GM19035 (cell line): ENCODE measurements at regions not wholly inside any gene's neighbourhood (a gene's known extent, or its start where the extent isn't known, plus 50 kb on each side); places are given as distances from the start of the nearest gene placed in this dataset.
A peak's percentile ranks its signal among the peaks of the same experiment; 100 is the strongest.

Experiments used
- ATAC-seq: cut with Tn5 transposase; IDR thresholded peaks from one replicate; pipeline ENCODE4 v1.9.1; 2021; ENCODE audit not compliant: unreplicated experiment

DNA sequence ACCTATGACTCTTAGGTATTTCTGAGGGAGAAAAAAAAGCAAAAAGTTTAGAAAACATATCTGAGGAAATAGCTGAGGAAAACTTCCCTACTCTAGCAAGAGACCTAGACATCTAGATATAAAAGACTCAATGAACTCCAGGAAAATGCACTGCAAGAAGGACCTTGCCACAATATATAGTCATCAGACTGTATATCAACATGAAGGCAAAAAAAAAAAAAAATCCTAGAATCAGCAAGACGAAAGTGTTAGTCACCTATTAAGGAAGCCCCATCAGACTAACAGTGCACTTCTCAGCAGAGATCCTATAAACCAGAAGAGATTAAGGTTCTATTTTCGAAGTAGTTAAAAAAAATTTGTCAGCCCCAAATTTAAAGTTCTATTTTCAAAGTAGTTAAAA lies 166.2 kb downstream of the TMEM38B start:
- no peak for ATAC-seq

DNA sequence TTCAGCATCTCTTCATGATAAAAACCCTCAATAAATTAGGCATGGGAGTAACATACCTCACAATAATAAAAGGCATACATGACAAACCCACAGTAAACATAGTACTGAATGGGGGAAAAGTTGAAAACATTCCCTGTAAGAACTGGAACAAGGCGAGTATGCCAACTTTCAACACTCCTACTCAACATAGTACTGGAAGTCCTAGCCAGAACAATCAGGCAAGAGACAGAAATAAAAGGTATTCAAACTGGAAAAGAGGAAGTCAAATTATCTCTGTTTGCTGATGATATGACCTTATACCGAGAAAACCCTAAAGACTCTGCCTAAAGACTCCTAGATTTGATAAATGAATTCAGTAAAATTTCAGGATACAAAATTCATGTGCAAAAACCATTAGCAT lies 167.6 kb downstream of the TMEM38B start:
- ATAC-seq, result no peak

DNA sequence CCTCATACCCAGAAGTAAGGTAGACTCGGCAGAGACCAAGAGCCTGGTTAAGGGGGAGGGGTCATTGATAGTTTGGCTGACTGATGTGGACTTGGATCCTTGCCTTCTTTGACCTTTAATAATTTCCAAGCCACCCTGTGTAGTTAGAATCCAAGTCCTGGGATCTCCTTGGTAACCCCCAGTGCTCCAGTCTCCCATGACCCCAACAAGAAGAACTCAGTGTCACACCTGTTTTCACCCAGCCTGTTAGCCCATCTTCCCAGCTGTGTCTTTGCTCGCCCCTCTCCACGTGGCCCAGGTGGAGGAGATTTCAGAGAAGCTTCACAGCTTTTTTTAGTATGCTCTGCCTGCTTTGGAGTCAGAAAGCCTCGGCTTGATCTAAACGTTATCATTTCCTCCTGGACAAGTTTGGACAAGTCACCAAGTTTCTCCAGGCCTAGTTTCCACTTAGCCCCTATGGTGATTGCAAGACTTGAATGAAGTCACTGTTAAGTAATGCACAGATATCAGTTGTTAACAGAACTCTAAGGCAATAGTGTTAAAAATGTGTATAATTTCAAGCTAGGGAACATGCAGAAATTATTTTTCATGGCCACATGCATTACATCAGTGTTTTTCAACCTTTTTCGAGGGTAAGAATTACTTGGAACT lies 170.0 kb downstream of the TMEM38B start:
- no peak for ATAC-seq

DNA sequence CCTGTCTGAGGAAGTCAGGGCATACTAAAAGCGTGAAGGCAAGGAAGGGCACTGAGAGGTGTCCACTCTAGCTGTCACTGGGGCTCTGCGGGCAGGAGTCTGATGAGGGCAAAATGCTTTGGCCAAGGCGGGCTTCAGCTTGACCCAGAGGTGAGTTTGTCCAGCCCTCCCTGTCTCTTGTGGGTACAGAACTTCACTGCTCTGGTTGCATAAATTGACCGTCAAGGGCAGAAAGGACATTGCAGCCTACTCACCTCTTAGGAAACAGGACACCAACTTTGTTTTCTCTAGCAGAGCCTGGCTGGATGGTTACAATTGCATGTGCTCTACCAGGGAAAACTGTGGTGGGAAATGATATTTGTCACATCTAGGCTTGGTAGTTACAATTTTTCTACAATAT lies 170.9 kb downstream of the TMEM38B start:
- ATAC-seq, result no peak

DNA sequence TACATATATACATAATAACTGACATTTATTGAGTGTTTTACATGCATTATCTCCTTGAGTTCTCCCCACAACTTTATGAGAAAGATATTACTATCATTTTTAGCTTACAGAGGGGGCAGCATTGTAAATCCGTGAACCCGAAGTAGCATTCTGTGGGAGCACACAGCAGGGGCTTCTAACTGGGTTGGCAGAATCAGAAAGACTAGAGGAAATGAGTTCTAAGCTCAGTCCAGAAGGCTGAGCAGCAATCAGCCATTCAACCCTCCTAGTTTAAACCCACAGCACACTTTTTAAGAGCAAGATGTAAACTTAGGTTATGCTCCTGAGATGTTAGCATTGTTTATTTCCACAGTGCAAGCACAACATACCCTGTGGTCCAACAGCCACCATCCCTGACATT lies 177.2 kb downstream of the TMEM38B start:
- ATAC-seq, result no peak

DNA sequence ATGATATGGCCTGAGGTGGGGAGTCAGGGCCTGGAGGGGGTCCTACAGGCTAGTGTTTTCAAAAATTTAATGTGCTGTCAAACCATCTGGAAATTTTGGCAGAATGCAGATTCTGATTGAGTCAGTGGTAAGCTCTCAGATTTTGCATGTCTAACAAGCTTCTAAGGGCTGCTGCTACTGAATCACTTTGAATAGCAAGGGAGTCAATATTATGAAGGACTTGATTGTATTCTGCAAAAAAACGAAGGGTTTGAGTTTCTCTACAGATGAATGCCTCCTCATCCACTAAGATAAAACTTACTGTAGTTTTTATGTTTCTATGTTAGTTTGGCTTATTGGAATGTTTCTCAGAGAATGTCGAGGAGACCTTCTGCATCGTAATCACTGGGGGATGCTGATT lies 179.5 kb downstream of the TMEM38B start:
- ATAC-seq, result no peak

DNA sequence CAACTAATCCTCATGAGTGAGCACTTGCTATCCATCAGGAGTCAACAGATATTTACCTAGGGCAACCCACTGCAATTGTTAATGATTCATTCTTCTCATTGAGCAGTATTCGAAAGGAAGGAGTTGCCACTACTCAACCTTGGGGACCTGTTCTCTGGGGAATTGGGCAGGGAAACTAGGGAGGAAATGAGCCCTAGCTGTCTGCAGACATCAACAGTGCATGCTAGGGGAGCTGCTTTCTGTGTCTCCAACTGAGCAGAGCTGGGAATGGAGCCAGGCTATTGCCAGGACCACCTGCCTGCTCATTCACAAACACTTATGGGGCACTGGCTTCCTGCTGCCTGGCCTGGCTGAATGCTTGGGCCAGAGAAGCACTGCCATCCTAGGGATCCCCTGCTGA lies 183.4 kb downstream of the TMEM38B start:
- ATAC-seq, result no peak

DNA sequence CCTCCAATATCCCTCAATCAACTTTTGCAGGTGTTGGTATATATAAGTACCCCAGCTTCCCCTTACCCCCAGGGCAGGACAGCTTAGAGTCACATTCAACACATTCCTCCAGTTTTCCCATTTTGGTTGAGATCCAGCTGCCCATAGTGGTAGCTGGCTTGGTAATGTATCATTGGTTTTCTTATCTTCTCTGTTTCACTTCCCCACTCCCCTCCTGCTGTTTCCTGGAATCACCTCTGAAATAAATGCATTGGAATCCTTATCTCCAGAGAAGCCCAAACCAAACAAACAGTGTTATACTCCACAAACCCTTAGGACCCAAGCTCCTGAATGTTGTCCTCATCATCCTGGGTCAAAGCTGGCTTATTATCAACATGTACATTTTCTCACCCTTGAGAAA lies 184.8 kb downstream of the TMEM38B start:
- ATAC-seq, result no peak

DNA sequence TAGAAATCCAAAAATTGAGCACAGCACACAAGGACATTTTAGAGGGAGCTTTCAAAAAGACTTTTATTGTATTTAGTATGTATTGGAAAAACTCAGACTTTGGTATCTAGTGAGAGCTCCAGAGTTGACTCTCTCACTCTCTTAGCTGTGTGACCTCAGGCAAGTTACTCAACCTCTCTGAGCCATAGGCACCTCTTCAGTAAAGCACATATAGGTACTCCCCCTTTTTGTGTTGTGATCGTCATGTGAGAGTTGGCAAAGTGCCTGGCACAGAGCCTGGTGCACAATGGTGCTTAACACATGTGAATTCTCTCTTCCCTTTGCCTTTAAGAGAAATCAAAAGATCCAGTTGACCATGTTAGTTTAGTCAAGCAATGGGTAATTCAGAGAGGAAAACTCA lies 186.2 kb downstream of the TMEM38B start:
- ATAC-seq, result no peak

DNA sequence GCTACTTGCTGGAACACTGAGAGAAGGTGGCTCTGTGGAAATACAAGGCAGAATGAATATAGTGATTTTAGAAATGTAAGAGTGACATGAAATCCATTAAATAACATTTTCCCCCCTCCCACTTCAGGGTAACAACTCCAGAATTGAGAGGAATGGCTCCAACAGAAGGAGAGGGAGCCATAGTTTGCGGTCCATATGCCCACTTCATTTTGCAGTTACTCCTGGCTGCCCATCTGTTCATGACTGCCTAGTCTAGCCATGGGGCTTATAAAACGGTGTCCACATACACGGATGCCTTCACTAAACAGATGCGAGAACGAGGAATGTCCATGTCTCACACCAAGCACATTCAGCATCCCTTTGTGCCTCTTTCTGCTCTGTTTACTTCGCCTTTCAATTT lies 186.7 kb downstream of the TMEM38B start:
- no peak for ATAC-seq

DNA sequence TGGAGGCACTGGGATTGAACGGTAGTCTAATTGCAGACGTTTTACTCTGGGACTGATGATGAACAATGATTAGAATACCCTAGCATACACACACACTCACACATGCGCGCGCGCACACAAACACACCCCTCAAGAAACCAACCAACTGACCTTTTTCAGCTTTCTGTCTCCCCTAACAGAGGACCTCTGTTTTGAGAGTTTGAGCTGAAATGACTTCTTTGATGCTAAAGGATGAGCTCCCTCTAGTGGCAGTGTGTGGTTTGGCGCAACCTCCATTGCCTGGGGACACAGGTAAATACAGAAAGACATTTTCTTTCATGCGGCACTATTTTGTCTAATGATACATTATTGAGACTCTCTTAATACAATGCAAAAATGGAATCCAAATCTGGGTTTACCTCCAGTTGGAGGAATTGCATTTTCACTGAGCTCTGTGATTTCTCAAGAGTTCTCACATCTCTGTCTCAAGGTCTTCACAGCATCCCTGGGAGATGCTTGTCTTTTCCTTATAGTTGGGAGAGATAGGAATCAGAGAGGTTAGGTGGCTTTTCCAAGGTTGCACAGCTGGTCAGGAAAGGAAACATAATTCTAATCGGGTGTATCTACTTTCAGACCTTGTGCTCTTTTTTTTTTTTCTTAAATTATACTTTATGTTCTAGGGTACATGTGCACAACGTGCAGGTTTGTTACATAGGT lies 187.5 kb downstream of the TMEM38B start:
- peak; percentile 53 for ATAC-seq

DNA sequence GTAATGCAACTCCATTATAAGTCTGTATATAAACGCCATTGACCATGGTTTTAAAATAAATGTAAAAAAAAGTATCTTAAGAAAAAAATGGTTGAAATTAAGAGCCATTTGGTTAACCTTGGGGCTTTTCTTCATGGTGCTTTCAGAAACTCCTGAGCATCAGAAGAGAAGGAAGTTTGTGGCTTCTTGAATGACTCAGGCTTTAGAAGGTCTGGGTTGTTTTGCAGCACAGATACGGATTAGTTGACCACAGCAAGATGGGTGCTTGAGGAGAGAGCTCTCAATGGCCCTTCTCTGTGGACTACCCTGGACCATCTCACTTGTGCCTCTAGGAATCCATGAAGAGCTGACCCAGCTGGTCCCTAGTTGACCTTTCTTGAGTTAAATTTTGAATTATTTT lies 189.5 kb downstream of the TMEM38B start:
- peak; percentile 87 for ATAC-seq

DNA sequence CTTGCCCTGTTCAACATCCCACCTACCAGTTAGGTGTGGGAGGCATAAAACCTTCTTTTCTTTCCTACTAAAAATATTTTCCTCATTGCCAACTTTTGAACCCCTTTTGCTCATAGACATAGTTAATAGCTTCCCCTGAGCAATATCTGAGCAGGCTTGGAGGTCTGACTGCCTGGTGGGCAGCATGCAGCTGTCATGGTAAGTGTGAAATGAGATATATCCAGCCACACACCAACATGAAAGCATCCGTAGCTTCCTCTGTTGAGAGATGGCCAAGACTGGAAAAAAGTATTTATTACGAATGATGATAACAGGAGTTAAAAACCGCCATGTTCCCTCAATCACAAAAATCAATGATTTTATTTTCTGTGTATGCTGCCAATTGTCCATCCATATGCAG lies 190.1 kb downstream of the TMEM38B start:
- no peak for ATAC-seq

DNA sequence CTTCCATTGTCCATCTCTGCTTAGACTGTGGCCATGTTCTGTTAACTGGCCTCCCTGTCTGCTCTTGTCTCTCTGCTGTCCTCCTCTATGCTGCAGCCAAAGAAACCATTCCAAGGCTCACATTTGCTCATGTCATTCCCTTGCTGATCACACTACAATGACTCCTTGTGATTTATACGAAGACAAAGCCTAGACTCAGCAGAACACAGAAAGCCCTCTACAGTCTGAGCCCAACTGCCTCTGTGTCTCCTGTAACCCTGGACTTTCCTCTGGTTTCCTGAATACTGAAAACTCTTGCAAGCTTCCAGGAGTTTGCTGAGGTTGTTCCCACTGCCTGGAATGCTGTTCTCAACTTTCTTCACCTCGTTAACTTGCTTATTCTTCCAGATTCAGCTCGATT lies 191.8 kb downstream of the TMEM38B start:
- ATAC-seq, result no peak

DNA sequence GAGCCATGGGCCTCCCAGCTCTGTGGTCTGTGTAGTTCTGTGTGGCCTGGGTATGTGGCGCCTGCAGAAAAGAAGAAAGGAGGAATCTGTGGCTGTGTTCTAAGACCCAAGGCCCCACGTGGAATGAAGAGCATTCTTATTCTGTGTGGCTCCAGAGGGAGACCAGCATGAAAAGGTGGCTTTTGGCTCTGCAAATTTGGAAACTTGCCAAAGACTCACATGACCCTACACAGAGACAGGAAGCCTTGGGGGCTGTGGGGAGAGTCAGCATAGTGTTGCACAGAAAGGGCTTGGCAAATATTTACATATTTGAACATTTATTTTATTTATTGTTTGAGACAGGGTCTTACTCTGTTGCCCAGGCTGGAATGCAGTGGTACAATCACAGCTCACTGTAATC lies 193.3 kb downstream of the TMEM38B start:
- no peak for ATAC-seq

DNA sequence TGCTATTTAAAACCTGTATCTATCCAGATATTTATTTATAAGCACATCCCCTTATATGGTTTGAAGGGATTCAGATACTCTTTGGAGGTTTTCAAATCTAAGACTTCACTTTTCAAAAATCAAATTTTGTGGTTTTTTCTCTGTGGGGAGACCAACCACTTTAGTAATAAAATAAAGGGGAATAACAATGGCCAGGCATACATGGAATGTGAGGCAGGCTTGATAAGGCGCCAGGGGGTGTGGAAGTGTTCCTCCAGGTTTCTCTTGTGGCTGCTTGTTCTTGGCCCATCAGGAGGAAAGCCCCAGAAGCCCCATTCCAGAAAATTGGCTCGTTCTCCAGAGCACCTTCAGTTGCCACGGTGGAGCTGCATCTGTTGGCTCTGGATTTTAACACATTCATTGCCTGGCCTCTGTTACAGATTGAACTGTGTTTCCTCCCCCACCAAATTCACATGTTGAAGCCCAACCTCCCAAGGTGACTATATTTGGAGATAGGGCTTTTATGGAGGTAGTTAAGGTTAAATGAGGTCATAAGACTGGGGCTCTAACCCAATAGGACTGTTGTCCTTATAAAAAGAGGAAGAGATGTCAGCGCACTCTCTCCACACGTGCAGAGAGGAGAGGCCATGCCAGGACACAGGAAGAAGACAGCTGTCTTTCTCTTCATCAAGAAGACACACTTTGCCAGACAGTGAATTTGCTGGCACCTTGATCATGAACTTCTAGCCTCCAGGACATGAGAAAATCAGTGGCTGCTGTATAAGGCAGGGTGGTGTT lies 195.9 kb downstream of the TMEM38B start:
- ATAC-seq, result no peak

DNA sequence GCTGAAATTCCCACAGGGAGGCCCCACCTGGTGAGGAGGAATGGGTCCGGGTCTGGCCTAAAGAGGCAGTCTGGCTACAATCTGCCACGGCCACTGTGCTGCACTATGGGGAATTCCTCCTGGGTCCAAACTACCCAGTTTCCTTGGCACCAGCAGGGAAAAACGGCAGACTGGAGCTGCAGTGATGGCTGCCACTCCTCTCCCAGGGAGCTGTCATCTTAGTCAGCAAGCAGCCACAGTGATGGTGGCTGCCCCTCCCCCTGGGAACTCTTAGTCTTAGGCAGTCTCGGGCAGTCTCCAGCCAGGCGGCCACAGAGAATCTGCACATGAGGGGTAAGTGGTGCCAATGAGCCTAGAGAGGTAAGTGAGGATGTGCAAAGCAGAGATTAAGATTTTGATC lies 205.8 kb downstream of the TMEM38B start:
- ATAC-seq, result no peak

DNA sequence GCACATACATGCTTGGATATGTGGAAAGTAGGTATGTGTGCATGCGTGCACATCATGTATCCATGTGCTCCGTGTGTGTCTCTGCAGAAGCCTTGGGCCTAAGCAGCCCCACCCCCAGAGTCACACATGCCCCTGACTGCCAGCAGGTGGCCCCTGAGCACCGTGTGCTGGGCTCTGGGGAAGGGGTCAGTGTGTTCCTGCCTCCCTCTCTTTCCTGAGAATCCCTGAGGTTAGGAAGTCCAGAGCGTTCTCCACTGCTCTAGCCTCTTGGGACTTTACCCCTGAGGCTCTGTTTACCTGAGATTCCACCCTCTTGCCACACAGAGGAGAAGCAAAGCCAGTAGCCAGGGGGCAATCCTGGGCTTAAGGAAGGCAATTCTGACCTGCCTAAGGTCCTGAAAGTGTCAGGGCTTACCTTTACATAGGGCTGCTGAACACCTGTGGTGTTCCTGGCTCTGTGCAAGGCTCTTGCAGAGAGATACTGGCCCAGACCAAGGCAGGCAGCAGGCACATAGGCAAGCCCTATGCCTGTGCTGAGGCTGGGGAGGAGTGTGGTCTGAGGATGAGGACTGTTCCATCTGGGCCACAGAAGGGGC lies 207.3 kb downstream of the TMEM38B start:
- ATAC-seq, result peak; percentile 73

DNA sequence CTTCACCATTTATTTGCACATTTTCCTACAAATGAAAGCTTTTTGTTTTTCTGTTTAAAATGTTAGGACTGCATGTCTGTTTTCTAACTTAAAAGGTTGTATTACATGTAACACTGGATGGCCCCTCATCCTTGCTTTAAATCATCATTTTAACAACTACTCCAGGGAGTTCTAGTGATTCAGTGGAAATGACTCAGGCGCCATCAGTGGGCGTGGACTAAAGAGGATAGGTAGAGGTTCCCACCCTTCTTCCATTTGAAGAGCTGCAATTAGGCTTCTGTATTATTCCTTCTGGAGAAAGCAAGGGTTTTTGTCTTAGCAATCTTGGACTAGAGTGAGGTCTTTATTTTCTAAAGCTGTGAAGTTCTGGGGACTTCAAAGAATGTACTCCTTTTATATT lies 213.7 kb downstream of the TMEM38B start:
- ATAC-seq, result no peak

DNA sequence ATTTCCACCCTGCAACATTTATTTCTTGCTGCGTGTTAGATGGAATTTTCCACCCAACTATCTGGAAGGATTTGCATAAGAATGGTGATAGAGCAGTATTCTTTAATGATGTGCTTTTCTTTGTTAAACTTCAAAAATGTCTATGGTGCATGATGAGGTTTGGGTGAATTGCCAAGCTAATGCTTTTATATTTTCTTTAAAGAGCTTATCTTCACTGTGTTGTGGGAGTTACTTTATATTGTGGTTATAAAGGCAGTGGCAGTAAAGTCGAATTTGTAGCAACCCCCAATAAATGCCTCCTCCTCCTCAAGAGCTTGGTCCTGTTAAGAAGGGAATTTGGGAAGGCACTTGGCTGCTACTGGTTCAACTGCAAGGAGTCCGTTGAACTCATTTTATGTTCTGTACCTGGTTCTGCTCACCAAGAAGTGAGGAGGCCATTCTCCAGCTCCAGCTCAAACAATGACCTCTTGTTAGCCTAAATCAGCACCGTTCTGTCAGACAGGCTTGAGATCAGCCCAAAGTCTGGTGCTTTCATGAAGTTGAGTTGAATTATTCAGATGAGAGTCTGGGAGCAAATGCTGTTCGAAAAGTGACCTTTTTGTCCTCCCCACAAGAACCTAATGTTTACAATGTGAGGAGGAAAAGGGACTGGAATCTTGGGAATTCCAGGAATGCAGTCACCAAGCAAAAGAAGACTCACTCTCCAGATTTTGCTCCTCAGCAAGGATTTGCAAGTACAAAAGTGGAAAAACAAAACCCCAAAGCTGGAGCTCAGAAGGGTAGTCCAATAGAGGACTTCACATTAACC lies 217.0 kb downstream of the TMEM38B start:
- no peak for ATAC-seq
